Skin epidermis (tissue), 12 donors: ENCODE measurements at regions not wholly inside any gene's neighbourhood (a gene's known extent, or its start where the extent isn't known, plus 50 kb on each side); places are given as distances from the start of the nearest gene placed in this dataset.
"Not testable (repeated sequence)": the region's sequence is repeated elsewhere in the genome, so short reads cannot be mapped to it uniquely, and the experiment has no call there.

Experiments used
- H3K27ac ChIP-seq, 21 experiments: fragments of 200-600 bp; sonication (generic) in 11 of 21; one replicate each; pipeline ENCODE4 v1.5.0; 2020; ENCODE audit warnings: mild to moderate bottlenecking in 3 of 21, inconsistent platforms in 2 of 21, moderate library complexity in 2 of 21
- H3K4me3 ChIP-seq, 7 experiments: fragments of 200-600 bp; sonication (generic) in 2 of 7; one replicate each; pipeline ENCODE4 v1.5.0; 2020; ENCODE audit warnings: inconsistent platforms in 2 of 7, mild to moderate bottlenecking in 2 of 7, moderate library complexity in 1 of 7

- Histone ChIP-seq H3K4me3 (no peak overlapping the region), H3K27ac (no peak overlapping the region)
Measured at GRCh38 chr3:159473206-159473605, 515.4 kb upstream of the IL12A start.

GRCh38 chr3:159480046-159480445, 508.6 kb upstream of the IL12A start:
- Histone ChIP-seq H3K4me3 (no peak overlapping the region), H3K27ac (no peak overlapping the region)

GRCh38 chr3:159482241-159482993, 506.2 kb upstream of the IL12A start:
- no peak overlapping the region for H3K27ac ChIP-seq
- H3K4me3 ChIP-seq, result no peak overlapping the region

GRCh38 chr3:159482994-159483367, 505.7 kb upstream of the IL12A start:
- Histone ChIP-seq H3K4me3 (no peak overlapping the region), H3K27ac (no peak overlapping the region)

GRCh38 chr3:159486580-159486979, 502.1 kb upstream of the IL12A start:
- Histone ChIP-seq H3K4me3 (no peak overlapping the region), H3K27ac (no peak overlapping the region)

- Histone ChIP-seq H3K27ac (no peak overlapping the region), H3K4me3 (no peak overlapping the region)
Measured at GRCh38 chr3:159487304-159487703, 501.3 kb upstream of the IL12A start.

GRCh38 chr3:159488602-159489001, 500.0 kb upstream of the IL12A start:
- no peak overlapping the region for H3K27ac ChIP-seq
- no peak overlapping the region for H3K4me3 ChIP-seq

- Histone ChIP-seq H3K27ac (no peak overlapping the region), H3K4me3 (no peak overlapping the region)
Measured at GRCh38 chr3:159497361-159497760, 491.3 kb upstream of the IL12A start.

- Histone ChIP-seq H3K27ac (no peak overlapping the region), H3K4me3 (no peak overlapping the region)
Measured at GRCh38 chr3:159499031-159499793, 489.4 kb upstream of the IL12A start.

- Histone ChIP-seq H3K4me3 (no peak overlapping the region), H3K27ac (no peak overlapping the region)
Measured at GRCh38 chr3:159501029-159501428, 487.6 kb upstream of the IL12A start.

- Histone ChIP-seq H3K4me3 (no peak overlapping the region), H3K27ac (no peak overlapping the region)
Measured at GRCh38 chr3:159502986-159503385, 485.6 kb upstream of the IL12A start.

- not testable (repeated sequence) for H3K4me3 ChIP-seq, H3K27ac ChIP-seq
Measured at GRCh38 chr3:159510988-159511387, 477.6 kb upstream of the IL12A start.

GRCh38 chr3:159513444-159513843, 475.2 kb upstream of the IL12A start:
- Histone ChIP-seq H3K27ac (no peak overlapping the region), H3K4me3 (no peak overlapping the region)

GRCh38 chr3:159513867-159514380, 474.7 kb upstream of the IL12A start:
- H3K4me3 ChIP-seq, result no peak overlapping the region
- H3K27ac ChIP-seq, result no peak overlapping the region

- Histone ChIP-seq H3K4me3 (no peak overlapping the region), H3K27ac (no peak overlapping the region)
Measured at GRCh38 chr3:159517105-159517504, 471.5 kb upstream of the IL12A start.

- H3K27ac ChIP-seq, result no peak overlapping the region
- H3K4me3 ChIP-seq, result no peak overlapping the region
Measured at GRCh38 chr3:159520638-159521037, 468.0 kb upstream of the IL12A start.

GRCh38 chr3:159522276-159522675, 466.4 kb upstream of the IL12A start:
- no peak overlapping the region for H3K4me3 ChIP-seq
- no peak overlapping the region for H3K27ac ChIP-seq

GRCh38 chr3:159528251-159528895, 460.3 kb upstream of the IL12A start:
- no peak overlapping the region for H3K4me3 ChIP-seq
- no peak overlapping the region for H3K27ac ChIP-seq

- H3K27ac ChIP-seq, result no peak overlapping the region
Measured at GRCh38 chr3:159532577-159532976, 456.1 kb upstream of the IL12A start.

GRCh38 chr3:159534496-159534895, 454.1 kb upstream of the IL12A start:
- H3K4me3 ChIP-seq, result no peak overlapping the region
- no peak overlapping the region for H3K27ac ChIP-seq

More at GRCh38 chr3:159532577-159532976, 456.1 kb upstream of the IL12A start:
- H3K4me3 ChIP-seq, result no peak overlapping the region

- H3K4me3 ChIP-seq, result no peak overlapping the region
- no peak overlapping the region for H3K27ac ChIP-seq
Measured at GRCh38 chr3:159536876-159537275, 451.8 kb upstream of the IL12A start.
